ENCODE measurements at regions not wholly inside any gene's neighbourhood (a gene's known extent, or its start where the extent isn't known, plus 50 kb on each side); places are given as distances from the start of the nearest gene placed in this dataset.
"Not testable (repeated sequence)": the region's sequence is repeated elsewhere in the genome, so short reads cannot be mapped to it uniquely, and the experiment has no call there.

DNA sequence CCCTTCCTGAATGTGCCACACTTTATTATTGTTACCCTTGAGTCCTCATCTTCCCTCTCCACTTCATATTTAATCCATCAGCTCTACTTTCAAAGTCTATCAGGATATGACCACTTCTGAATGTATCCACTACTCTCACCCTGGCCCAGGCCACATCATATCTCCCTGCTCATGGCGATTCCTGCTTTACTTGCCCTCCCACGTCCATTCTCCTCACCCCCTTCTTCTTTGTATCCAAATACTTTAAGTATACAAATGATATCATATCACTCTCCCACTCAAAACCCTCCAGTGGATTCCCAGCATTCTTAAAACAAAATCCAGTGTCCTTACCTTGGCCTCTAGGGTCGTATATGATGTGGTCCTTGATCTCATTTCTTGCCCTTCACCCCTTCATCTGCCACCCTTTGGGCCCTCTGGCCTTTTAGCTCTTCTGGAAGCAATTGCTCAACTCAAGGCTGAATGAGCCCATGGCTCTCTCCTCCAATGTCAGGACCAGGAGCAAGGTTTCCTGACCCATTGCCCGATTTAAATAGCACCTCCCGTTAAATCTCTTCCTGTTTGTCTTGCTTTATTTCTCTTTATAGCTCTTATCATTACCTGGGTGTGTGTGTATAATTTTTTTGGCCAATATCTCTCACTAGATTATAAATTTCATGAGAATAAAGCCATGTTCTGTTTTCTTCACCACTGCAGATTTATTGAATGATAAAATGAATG lies 205.9 kb upstream of the ECI2 start:
- FAIRE-seq (no peak), DNase-seq (ENCODE audit: insufficient read length, low spot score) (no peak)
- TF ChIP-seq, protein P1, sequence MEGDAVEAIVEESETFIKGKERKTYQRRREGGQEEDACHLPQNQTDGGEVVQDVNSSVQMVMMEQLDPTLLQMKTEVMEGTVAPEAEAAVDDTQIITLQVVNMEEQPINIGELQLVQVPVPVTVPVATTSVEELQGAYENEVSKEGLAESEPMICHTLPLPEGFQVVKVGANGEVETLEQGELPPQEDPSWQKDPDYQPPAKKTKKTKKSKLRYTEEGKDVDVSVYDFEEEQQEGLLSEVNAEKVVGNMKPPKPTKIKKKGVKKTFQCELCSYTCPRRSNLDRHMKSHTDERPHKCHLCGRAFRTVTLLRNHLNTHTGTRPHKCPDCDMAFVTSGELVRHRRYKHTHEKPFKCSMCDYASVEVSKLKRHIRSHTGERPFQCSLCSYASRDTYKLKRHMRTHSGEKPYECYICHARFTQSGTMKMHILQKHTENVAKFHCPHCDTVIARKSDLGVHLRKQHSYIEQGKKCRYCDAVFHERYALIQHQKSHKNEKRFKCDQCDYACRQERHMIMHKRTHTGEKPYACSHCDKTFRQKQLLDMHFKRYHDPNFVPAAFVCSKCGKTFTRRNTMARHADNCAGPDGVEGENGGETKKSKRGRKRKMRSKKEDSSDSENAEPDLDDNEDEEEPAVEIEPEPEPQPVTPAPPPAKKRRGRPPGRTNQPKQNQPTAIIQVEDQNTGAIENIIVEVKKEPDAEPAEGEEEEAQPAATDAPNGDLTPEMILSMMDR (IDR thresholded peaks at IDR 0.05; ENCODE audit: insufficient read depth, missing control alignments): no peak

DNA sequence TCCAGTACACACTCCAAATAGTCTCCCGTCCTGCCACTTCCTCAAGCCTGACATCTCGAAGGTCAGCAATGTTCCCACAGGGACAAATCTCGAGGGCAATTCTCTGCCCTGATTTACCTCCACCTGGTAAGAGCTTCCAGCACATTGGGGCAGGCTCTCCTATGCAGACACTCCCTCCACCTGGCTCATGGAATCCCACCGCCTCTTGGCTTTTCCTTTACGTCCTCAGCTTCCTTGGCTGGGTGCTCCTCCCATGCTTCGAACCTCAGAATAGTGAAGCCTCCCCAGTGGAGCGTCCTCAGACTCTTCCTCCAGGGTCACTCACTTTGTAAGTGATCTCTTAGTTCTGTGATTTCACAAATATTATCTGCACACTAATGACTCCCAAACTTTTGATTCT lies 205.2 kb upstream of the ECI2 start:
- FAIRE-seq: no peak
- no peak for DNase-seq (ENCODE audit: insufficient read length, low spot score)
- TF ChIP-seq, protein P1 (IDR thresholded peaks at IDR 0.05; ENCODE audit: insufficient read depth, missing control alignments): no peak

DNA sequence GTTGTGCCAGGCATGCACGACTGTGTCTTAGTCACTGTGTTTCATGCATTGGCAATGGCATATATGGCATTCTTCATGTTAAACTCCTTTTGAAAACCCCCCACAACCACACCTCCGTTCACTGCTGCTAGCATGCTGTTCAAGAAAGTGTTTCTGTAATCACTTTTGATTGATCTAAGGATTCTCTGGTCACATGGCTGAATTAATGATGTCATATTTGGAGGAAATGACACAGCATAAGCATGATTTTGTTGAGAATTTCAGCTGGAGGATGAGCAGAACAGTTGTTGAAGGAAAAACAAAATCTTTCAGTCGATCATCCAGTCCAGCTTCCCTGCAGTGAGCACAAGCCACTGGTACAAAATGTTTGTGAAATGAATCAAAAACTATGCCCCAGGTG lies 203.5 kb upstream of the ECI2 start:
- FAIRE-seq (no peak), DNase-seq (ENCODE audit: insufficient read length, low spot score) (no peak)
- TF ChIP-seq, protein P1 (IDR thresholded peaks at IDR 0.05; ENCODE audit: insufficient read depth, missing control alignments): no peak

DNA sequence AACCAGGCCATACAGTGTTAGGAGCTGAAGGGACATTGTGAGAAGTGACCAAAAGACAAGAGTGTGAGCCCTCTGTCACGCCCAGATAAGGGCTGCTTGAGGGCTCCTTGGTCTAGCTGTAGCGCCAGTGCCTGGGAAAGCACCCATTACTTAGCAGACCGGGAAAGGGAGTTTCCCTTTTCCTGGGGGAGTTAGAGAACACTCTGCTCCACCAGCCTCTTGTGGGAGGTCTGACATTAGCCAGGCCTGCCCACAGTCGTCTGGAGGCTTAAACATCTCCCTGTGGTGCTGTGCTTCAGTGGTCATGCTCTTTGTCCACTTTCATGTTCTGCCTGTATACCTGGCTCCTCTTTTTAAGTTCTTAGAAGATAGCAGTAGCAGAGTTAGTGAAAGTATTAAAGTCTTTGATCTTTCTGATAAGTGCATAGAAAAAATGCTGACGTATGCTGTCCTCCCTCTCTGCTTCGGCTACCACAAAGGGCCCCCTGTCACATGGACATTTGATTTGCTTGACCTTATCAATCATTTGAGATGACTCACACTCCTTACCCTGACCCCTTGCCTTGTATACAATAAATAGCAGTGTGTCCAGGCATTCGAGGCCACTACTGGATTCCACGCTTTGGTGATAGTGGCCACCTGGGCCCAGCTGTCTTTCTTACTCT lies 201.5 kb upstream of the ECI2 start:
- TF ChIP-seq, protein P1 (IDR thresholded peaks at IDR 0.05; ENCODE audit: insufficient read depth, missing control alignments): no peak
- DNase-seq (ENCODE audit: insufficient read length, low spot score): no peak
- FAIRE-seq: no peak

DNA sequence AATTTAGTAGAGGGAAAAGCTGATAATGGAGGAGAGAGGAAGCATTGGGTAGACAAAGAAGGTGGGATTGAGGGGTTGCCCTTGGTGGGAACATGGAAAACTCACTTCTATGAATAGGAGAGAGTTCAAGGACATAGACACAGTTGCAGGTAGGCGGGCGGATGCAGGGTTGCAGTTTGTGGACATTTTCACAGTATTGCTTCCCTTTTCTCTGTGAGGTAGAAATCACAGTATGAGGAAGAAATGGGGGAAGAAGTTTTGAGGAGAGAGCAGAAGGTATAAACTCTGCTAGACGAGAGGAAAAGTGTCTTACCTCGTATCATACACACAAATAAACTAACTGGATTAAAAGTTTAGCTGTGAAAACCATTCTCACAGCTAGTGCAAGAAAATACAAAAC lies 200.7 kb upstream of the ECI2 start:
- TF ChIP-seq, protein P1 (IDR thresholded peaks at IDR 0.05; ENCODE audit: insufficient read depth, missing control alignments): no peak
- no peak for FAIRE-seq

DNA sequence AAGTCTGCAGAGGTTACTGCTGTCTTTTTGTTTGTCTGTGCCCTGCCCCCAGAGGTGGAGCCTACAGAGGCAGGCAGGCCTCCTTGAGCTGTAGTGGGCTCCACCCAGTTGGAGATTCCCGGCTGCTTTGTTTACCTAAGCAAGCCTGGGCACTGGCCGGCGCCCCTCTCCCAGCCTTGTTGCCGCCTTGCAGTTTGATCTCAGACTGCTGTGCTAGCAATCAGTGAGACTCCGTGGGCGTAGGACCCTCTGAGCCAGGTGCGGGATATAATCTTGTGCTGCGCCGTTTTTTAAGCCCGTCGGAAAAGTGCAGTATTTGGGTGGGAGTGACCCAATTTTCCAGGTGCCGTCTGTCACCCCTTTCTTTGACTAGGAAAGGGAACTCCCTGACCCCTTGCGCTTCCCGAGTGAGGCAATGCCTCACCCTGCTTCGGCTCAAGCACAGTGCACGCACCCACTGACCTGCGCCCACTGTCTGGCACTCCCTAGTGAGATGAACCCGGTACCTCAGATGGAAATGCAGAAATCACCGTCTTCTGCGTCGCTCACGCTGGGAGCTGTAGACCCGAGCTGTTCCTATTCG lies 198.9 kb upstream of the ECI2 start:
- DNase-seq (ENCODE audit: insufficient read length, low spot score); FAIRE-seq: not testable (repeated sequence)

More for the DNA sequence above, 200.7 kb upstream of the ECI2 start:
- no peak for DNase-seq (ENCODE audit: insufficient read length, low spot score)

DNA sequence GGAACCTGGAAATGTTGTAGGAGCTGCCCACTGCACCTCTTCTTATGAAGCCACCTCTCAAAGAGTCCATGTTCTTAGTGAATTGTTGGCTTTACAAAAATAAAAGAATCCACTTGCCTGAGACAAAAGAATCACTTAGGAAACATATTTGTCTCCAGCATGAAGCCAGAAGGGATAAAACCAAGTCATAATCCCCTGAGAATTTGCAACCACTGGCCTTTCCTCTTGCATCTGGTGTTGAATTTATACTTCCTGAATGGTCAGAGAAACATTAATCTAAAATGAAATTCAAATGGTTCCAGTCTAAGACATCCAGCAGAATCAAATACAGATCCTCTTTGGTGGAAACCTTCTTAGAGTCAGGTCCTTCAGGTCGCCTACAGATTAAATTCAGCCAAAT lies 192.5 kb upstream of the ECI2 start:
- FAIRE-seq (no peak), DNase-seq (ENCODE audit: insufficient read length, low spot score) (no peak)
- TF ChIP-seq, protein P1 (IDR thresholded peaks at IDR 0.05; ENCODE audit: insufficient read depth, missing control alignments): no peak

Data from D721Med (cell line).